AG04449 (cell line): ENCODE measurements at regions not wholly inside any gene's neighbourhood (a gene's known extent, or its start where the extent isn't known, plus 50 kb on each side); places are given as distances from the start of the nearest gene placed in this dataset.

Experiments
- CTCF ChIA-PET: fragments of 350-600 bp; formaldehyde crosslinking; extraction: SDS; loops from one replicate; lab custom pipeline; 2021; ENCODE audit warnings: antibody characterized with exemption; lab: Yijun Ruan, JAX
- POLR2A ChIA-PET: fragments of 400-600, 350-600 bp; formaldehyde crosslinking; extraction: SDS; loops from one replicate; lab custom pipeline; 2020; ENCODE audit warnings: antibody characterized with exemption, inconsistent platforms; lab: Yijun Ruan, JAX
- DNase-seq: peaks from one replicate; pipeline ENCODE4 v3.0.0-alpha.2; 2010; ENCODE audit warnings: low read depth, low spot score
- H3K4me3 ChIP-seq: 2 replicates; pipeline ENCODE4 v1.5.1; 2011; ENCODE audit warnings: low read depth, mild to moderate bottlenecking, control low read depth, low read length
- TF ChIP-seq, protein P1 (sequence below): IDR thresholded peaks from one replicate; pipeline ENCODE4 v1.5.1; 2011; ENCODE audit warnings: mild to moderate bottlenecking, moderate library complexity, low read length, control low read depth, inconsistent platforms; ENCODE audit not compliant: insufficient read depth; ENCODE audit errors: missing control alignments

DNA sequence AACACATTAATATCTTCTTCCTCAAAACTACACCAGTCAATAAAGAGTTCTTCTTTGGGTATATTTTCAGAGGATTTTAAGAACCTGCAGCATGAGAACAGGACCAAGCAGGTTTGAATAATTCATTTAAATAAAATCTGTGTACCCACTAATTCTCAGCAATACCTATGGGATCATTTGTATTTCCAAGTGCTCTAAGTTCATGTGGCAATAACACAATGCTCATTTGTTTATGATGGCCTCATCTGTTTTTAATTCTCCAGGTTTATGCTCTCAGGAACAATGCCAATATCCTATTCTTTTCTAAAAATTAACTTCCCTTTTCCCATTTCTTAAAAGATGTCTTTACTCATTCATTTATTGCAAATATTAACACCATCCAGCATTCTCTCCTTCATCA is 264.7 kb downstream of the METTL4 start:
- TF ChIP-seq, protein P1, sequence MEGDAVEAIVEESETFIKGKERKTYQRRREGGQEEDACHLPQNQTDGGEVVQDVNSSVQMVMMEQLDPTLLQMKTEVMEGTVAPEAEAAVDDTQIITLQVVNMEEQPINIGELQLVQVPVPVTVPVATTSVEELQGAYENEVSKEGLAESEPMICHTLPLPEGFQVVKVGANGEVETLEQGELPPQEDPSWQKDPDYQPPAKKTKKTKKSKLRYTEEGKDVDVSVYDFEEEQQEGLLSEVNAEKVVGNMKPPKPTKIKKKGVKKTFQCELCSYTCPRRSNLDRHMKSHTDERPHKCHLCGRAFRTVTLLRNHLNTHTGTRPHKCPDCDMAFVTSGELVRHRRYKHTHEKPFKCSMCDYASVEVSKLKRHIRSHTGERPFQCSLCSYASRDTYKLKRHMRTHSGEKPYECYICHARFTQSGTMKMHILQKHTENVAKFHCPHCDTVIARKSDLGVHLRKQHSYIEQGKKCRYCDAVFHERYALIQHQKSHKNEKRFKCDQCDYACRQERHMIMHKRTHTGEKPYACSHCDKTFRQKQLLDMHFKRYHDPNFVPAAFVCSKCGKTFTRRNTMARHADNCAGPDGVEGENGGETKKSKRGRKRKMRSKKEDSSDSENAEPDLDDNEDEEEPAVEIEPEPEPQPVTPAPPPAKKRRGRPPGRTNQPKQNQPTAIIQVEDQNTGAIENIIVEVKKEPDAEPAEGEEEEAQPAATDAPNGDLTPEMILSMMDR = no peak
- DNase-seq = no peak
- H3K4me3 ChIP-seq = no peak overlapping the region
- CTCF ChIA-PET = no interaction called here
- POLR2A ChIA-PET = no interaction called here

DNA sequence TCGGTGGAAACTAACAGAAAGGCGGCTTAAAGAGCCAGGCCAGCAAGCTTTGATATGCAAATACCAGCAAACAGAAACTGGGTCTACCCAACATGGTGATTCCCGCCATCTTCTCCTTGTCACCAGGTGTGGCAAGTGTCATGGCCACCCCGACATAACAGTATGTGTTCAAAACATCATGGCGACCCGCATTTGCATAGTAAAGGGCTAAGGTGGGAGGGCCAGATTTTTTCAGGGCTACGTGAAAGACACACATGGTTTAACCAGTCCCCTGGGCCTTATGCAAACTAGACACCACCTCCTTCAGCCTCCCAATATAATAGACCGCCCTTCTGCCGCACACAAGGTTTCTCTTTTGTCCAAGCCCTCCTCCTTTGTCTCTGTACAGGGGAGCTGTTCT is 260.4 kb downstream of the METTL4 start:
- CTCF ChIA-PET = no interaction called here
- TF ChIP-seq, protein P1 = no peak

GRCh38 chr18:2312440-2312839 is 258.9 kb downstream of the METTL4 start:
- no peak for DNase-seq
- ChIA-PET CTCF (no interaction called here), POLR2A (no interaction called here)

More for the DNA sequence above, 260.4 kb downstream of the METTL4 start:
- POLR2A ChIA-PET = no interaction called here
- no peak for DNase-seq
- H3K4me3 ChIP-seq = no peak overlapping the region

DNA sequence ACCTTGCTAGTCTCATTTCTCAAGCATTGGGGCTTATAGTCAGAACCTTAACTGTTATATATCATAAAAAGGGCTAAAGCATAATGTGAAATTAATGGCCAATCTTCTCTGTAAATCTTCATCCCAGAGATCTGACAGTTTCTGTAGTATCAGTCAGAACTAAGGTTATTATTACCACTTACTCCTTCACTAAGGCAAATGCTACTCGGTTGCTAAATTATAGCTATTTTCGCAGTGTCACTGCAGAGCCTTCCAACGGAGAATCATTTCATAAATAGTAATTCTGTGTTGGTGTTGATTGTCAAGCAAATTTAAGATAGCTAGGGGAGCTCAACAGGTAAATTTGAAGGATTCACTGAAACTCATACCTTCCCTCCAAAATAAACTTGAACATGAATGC is 258.0 kb downstream of the METTL4 start:
- no peak for DNase-seq
- TF ChIP-seq, protein P1 = no peak
- POLR2A ChIA-PET = no interaction called here
- H3K4me3 ChIP-seq = no peak overlapping the region
- CTCF ChIA-PET = interaction anchor here (1.7 kb wide), 1 partner anchor 208 kb away, joined by 5 read pairs; no protein-coding TSS in a partner anchor

More at GRCh38 chr18:2312440-2312839, 258.9 kb downstream of the METTL4 start:
- TF ChIP-seq, protein P1 = no peak
- H3K4me3 ChIP-seq = no peak overlapping the region

- ChIA-PET POLR2A (no interaction called here), CTCF (no interaction called here)
- no peak for DNase-seq
- H3K4me3 ChIP-seq = no peak overlapping the region
- TF ChIP-seq, protein P1 = no peak
Measured at GRCh38 chr18:2316082-2316750, 255.1 kb downstream of the METTL4 start.

- CTCF ChIA-PET = no interaction called here
Measured at GRCh38 chr18:2316751-2317696, 254.3 kb downstream of the METTL4 start.

More at GRCh38 chr18:2316751-2317696, 254.3 kb downstream of the METTL4 start:
- POLR2A ChIA-PET = no interaction called here
- TF ChIP-seq, protein P1 = no peak
- H3K4me3 ChIP-seq = no peak overlapping the region
- DNase-seq = no peak
